B cell (primary cell): ENCODE measurements at regions not wholly inside any gene's neighbourhood (a gene's known extent, or its start where the extent isn't known, plus 50 kb on each side); places are given as distances from the start of the nearest gene placed in this dataset.

Experiments
- ATAC-seq: fragments of 200-7000 bp; cut with Tn5 transposase; one replicate; pipeline ENCODE4 v1.10.0; 2021; ENCODE audit warnings: low read depth, mild to moderate bottlenecking, moderate number of reproducible peaks, moderate library complexity
- CTCF ChIA-PET: fragments of 350-600 bp; sonication (Branson Sonifier 250); formaldehyde crosslinking; loops from one replicate; lab custom pipeline; 2021; ENCODE audit warnings: antibody characterized with exemption, inconsistent platforms; lab: Charles Lee
- POLR2A ChIA-PET: fragments of 350-600 bp; sonication (Branson Sonifier 250); formaldehyde crosslinking; loops from one replicate; lab custom pipeline; 2021; ENCODE audit warnings: antibody characterized with exemption; lab: Charles Lee
- DNase-seq: peaks from one replicate; pipeline ENCODE4 v3.0.0; 2013
- H2AFZ ChIP-seq: 2 replicates; pipeline ENCODE4 v1.6.1; 2012; ENCODE audit warnings: mild to moderate bottlenecking, low read depth, low read length; ENCODE audit not compliant: insufficient read depth, poor library complexity, severe bottlenecking
- H3K27ac ChIP-seq, 2 donors: 1 replicate in 1 of 2; 2 replicates in 1 of 2; pipeline ENCODE4 v1.5.1; 2012 to 2013; ENCODE audit warnings: low read length in 2 of 2, mild to moderate bottlenecking in 2 of 2, moderate library complexity in 1 of 2
- H3K27me3 ChIP-seq, 4 experiments: fragments of 200-600 bp in 1 of 4; sonication (generic) in 1 of 4; replicated peaks in 1 of 4; 1 replicate in 2 of 4; 2 replicates in 2 of 4; pipeline versions ENCODE4 v1.6.1 to v1.7.0; 2013 to 2016; ENCODE audit warnings: low read length in 3 of 4, mild to moderate bottlenecking in 2 of 4, mixed read lengths in 1 of 4, moderate library complexity in 1 of 4; ENCODE audit not compliant: insufficient read depth in 4 of 4, control insufficient read depth in 3 of 4; ENCODE audit errors: control extremely low read depth in 1 of 4
- H3K36me3 ChIP-seq, 2 experiments: replicated peaks in 1 of 2; 1 replicate in 1 of 2; 2 replicates in 1 of 2; pipeline versions ENCODE4 v1.6.1 to v1.7.1; 2013; ENCODE audit warnings: low read length in 1 of 2; ENCODE audit not compliant: insufficient read depth in 2 of 2, control insufficient read depth in 1 of 2; ENCODE audit errors: control extremely low read depth in 1 of 2, extremely low read depth in 1 of 2
- H3K4me1 ChIP-seq, 2 donors: fragments of 200-600 bp in 1 of 2; sonication (generic) in 1 of 2; 1 replicate in 1 of 2; 2 replicates in 1 of 2; pipeline versions ENCODE4 v1.5.1 to v1.6.1; 2013 to 2017; ENCODE audit warnings: low read length in 2 of 2; ENCODE audit not compliant: control insufficient read depth in 2 of 2, insufficient read depth in 2 of 2
- H3K4me2 ChIP-seq: replicated peaks from 2 replicates; pipeline ENCODE3; 2012; ENCODE audit warnings: mild to moderate bottlenecking, low read depth, low read length; ENCODE audit not compliant: poor library complexity, severe bottlenecking
- H3K4me3 ChIP-seq, 5 experiments: fragments of 200-600 bp in 1 of 5; sonication (generic) in 1 of 5; 1 replicate in 3 of 5; 2 replicates in 2 of 5; pipeline versions ENCODE4 v1.5.1 to v1.7.0; 2011 to 2016; ENCODE audit warnings: low read length in 4 of 5, mild to moderate bottlenecking in 4 of 5, low read depth in 2 of 5, control low read depth in 1 of 5, moderate library complexity in 1 of 5; ENCODE audit not compliant: insufficient read depth in 1 of 5; ENCODE audit errors: control extremely low read depth in 1 of 5, extremely low read depth in 1 of 5
- H3K79me2 ChIP-seq: fragments of 200-600 bp; sonication (generic); one replicate; pipeline ENCODE4 v1.6.0; 2016; ENCODE audit warnings: low read length; ENCODE audit not compliant: control insufficient read depth, insufficient read depth
- H3K9ac ChIP-seq: fragments of 200-600 bp; sonication (generic); 2 replicates; pipeline ENCODE4 v1.6.1; 2017; ENCODE audit warnings: mild to moderate bottlenecking, low read length, moderate library complexity
- H3K9me3 ChIP-seq, 3 donors: one replicate each; pipeline versions ENCODE4 v1.6.1 to v1.7.1; 2013; ENCODE audit warnings: low read length in 2 of 3; ENCODE audit not compliant: control insufficient read depth in 2 of 3, insufficient read depth in 1 of 3; ENCODE audit errors: control extremely low read depth in 1 of 3
- H4K20me1 ChIP-seq: 2 replicates; pipeline ENCODE4 v1.6.0; 2012; ENCODE audit warnings: mild to moderate bottlenecking, low read length; ENCODE audit not compliant: insufficient read depth, control insufficient read depth, poor library complexity, severe bottlenecking
- H3K27ac Mint-ChIP-seq: one replicate; pipeline ENCODE4 v1.8.0; 2021; ENCODE audit warnings: mixed read lengths
- H3K27me3 Mint-ChIP-seq: one replicate; pipeline ENCODE4 v1.8.0; 2021; ENCODE audit warnings: mixed read lengths
- H3K4me1 Mint-ChIP-seq: one replicate; pipeline ENCODE4 v1.8.0; 2021; ENCODE audit warnings: mixed read lengths
- H3K4me3 Mint-ChIP-seq: one replicate; pipeline ENCODE4 v1.8.0; 2021; ENCODE audit warnings: mixed read lengths
- H3K9me3 Mint-ChIP-seq: one replicate; pipeline ENCODE4 v1.8.0; 2022; ENCODE audit warnings: mixed read lengths; ENCODE audit not compliant: insufficient read depth
- CTCF ChIP-seq: fragments of 200-600 bp; IDR thresholded peaks from one replicate; pipeline ENCODE4 v1.8.0; 2022; ENCODE audit warnings: antibody characterized with exemption, mild to moderate bottlenecking
- EZH2 ChIP-seq: IDR thresholded peaks from 2 replicates; pipeline ENCODE4 v1.6.1; 2012; ENCODE audit warnings: borderline replicate concordance, low read depth, mild to moderate bottlenecking, moderate library complexity, low read length; ENCODE audit not compliant: insufficient read depth, poor library complexity, severe bottlenecking
- WGBS: methylation state at CpG from one replicate; pipeline ENCODE4 v1.1.5; 2013; ENCODE audit warnings: missing lambda C conversion rate; ENCODE audit not compliant: insufficient coverage; 5-methylcytosine and 5-hydroxymethylcytosine counted together
- intact Hi-C: fragments of 100-400 bp; cut with micrococcal nuclease; formaldehyde crosslinking; loops from one replicate; pipeline ENCODE4 v1.10.0; 2022

GRCh38 chr3:88412346-88412745, 262.6 kb downstream of the C3orf38 start:
- ATAC-seq, result no peak
- intact Hi-C loops, result no loop called here
- no CpG with 5 or more reads among the region's 1 CpG for WGBS
- Mint-ChIP-seq H3K9me3 (no peaks in the 10 kb centered on the region), H3K27ac (no peak overlapping the region), H3K4me1 (peaks cover 12% of the 10 kb centered on the region), H3K4me3 (no peak overlapping the region), H3K27me3 (no peaks in the 10 kb centered on the region)
- no peak overlapping the region for H3K9ac ChIP-seq
- H3K79me2 ChIP-seq, result no peaks in the 10 kb centered on the region
- no peaks in the 10 kb centered on the region for H3K36me3 ChIP-seq
- no peak overlapping the region for H3K4me3 ChIP-seq
- ChIA-PET CTCF (no interaction called here), POLR2A (no interaction called here)
- no peak for DNase-seq
- H4K20me1 ChIP-seq, result no peaks in the 10 kb centered on the region
- peaks cover 0 to 4% (median 0%) of the 10 kb centered on the region in 3 donors for H3K9me3 ChIP-seq
- H2AFZ ChIP-seq, result no peak overlapping the region
- no peak overlapping the region for H3K27ac ChIP-seq
- peaks cover 0 to 6% of the 10 kb centered on the region in 2 donors for H3K4me1 ChIP-seq
- no peaks in the 10 kb centered on the region for H3K27me3 ChIP-seq
- TF ChIP-seq CTCF (no peak), EZH2 (no peak)
- H3K4me2 ChIP-seq, result no peak overlapping the region

DNA sequence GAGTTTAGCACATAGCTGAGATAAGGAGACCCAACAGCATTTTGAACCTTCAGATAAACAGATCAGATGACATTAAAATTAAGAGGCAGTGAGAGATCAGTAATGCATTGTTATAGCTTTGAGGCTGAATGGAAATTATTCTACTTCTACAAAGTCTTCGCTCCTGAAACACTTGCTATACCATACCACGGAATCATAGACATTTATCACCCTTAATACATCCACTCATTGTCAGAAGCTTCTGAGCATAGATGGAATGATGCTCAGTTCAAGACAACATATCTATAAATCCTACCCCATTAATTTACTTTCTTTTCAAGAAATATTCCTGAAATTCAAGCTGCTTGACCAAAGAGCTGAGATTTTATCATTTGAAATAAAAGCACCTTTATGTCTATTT, 266.7 kb downstream of the C3orf38 start:
- H3K4me3 Mint-ChIP-seq, result no peak overlapping the region
- DNase-seq (no peak), ATAC-seq (no peak)
- no peaks in the 10 kb centered on the region for H3K9me3 Mint-ChIP-seq
- H3K4me1 Mint-ChIP-seq, result no peaks in the 10 kb centered on the region
- no peak overlapping the region for H2AFZ ChIP-seq
- H3K4me3 ChIP-seq, result no peak overlapping the region
- no peaks in the 10 kb centered on the region for H4K20me1 ChIP-seq
- no peak overlapping the region for H3K27ac Mint-ChIP-seq
- TF ChIP-seq CTCF (no peak), EZH2 (no peak)
- intact Hi-C loops, result no loop called here
- no peaks in the 10 kb centered on the region for H3K27me3 ChIP-seq
- H3K27ac ChIP-seq, result no peak overlapping the region
- H3K4me2 ChIP-seq, result no peak overlapping the region
- 100% methylated on average over 1 of the region's 2 CpGs for WGBS
- peaks cover 0 to 2% (median 0%) of the 10 kb centered on the region in 3 donors for H3K9me3 ChIP-seq
- H3K79me2 ChIP-seq, result no peaks in the 10 kb centered on the region
- ChIA-PET CTCF (no interaction called here), POLR2A (no interaction called here)
- H3K27me3 Mint-ChIP-seq, result no peaks in the 10 kb centered on the region
- no peaks in the 10 kb centered on the region for H3K4me1 ChIP-seq
- no peaks in the 10 kb centered on the region for H3K36me3 ChIP-seq
- H3K9ac ChIP-seq, result no peak overlapping the region
